BLaER1 treated with 17β-estradiol and CSF1 and Interleukin-3, amounts not matched to agents 10 nM and 100 nM (cell line): ENCODE measurements at regions not wholly inside any gene's neighbourhood (a gene's known extent, or its start where the extent isn't known, plus 50 kb on each side); places are given as distances from the start of the nearest gene placed in this dataset.

Experiments used
- H3K27ac ChIP-seq, 11 experiments: shearing (Covaris generic); formaldehyde crosslinking; 2 replicates each; pipeline ENCODE4 v1.8.1; 2022
- H3K27me3 ChIP-seq, 11 experiments: shearing (Covaris generic); formaldehyde crosslinking; 2 replicates each; pipeline ENCODE4 v1.8.1; 2022
- H3K36me3 ChIP-seq, 11 experiments: shearing (Covaris generic); formaldehyde crosslinking; 2 replicates each; pipeline ENCODE4 v1.8.1; 2022
- H3K4me1 ChIP-seq, 10 experiments: shearing (Covaris generic); formaldehyde crosslinking; 2 replicates each; pipeline ENCODE4 v1.8.1; 2022
- H3K4me2 ChIP-seq, 11 experiments: shearing (Covaris generic); formaldehyde crosslinking; 2 replicates each; pipeline ENCODE4 v1.8.1; 2022
- H3K4me3 ChIP-seq, 10 experiments: shearing (Covaris generic); formaldehyde crosslinking; 2 replicates each; pipeline ENCODE4 v1.8.1; 2022
- H3K9ac ChIP-seq, 11 experiments: shearing (Covaris generic); formaldehyde crosslinking; 2 replicates each; pipeline ENCODE4 v1.8.1; 2022
- H3K9me3 ChIP-seq, 11 experiments: shearing (Covaris generic); formaldehyde crosslinking; replicated peaks in 1 of 11; 2 replicates each; pipeline ENCODE4 v1.8.1; 2022
- H4K20me1 ChIP-seq, 11 experiments: shearing (Covaris generic); formaldehyde crosslinking; 2 replicates each; pipeline ENCODE4 v1.8.1; 2022
- Cebpa-rat ChIP-seq, 11 experiments: shearing (Covaris generic); IDR thresholded peaks; 2 replicates each; pipeline ENCODE4 v1.8.1; 2022

DNA sequence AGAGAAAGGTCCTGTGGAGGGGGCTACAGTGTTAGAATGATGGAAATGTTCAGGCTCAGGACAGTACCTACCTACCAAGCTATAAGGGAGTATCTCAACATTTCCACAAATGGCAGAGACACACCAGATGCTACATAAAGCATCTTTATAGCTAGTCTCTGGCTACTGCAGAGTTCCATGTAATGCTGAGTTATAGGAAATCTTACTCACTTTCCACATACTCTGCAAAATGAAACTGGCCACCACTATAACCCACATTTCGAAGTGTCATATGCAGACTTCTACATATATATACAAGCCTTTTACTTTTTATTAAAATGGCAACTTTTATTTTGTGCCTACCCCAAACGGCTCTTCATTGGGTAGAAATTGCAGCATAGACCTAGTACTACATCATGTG lies 85.5 kb downstream of the FAS start:
- TF ChIP-seq Cebpa-rat (IDR thresholded peaks at IDR 0.05), result no peak
- H3K4me3 ChIP-seq, result no peak overlapping the region
- no peak overlapping the region for H3K27ac ChIP-seq
- peaks cover 0 to 51% (median 0%) of the 10 kb centered on the region in 10 experiments; a peak in 6 of 20 replicates for H3K4me1 ChIP-seq
- no peaks in the 10 kb centered on the region for H3K36me3 ChIP-seq
- H3K9me3 ChIP-seq, result no peaks in the 10 kb centered on the region
- H4K20me1 ChIP-seq, result no peaks in the 10 kb centered on the region
- H3K27me3 ChIP-seq, result no peaks in the 10 kb centered on the region
- H3K9ac ChIP-seq, result no peak overlapping the region
- H3K4me2 ChIP-seq, result peak overlapping the region in 2 of 11 experiments; percentile 47 to 61; a peak in 4 of 22 replicates

- TF ChIP-seq Cebpa-rat (IDR thresholded peaks at IDR 0.05), result no peak
- H3K9me3 ChIP-seq, result no peaks in the 10 kb centered on the region
- no peaks in the 10 kb centered on the region for H3K27me3 ChIP-seq
- no peak overlapping the region for H3K9ac ChIP-seq
- H3K4me2 ChIP-seq, result peak overlapping the region in 2 of 11 experiments; percentile 47 to 61; a peak in 3 of 22 replicates
- peaks cover 0 to 50% (median 0%) of the 10 kb centered on the region in 10 experiments; a peak in 6 of 20 replicates for H3K4me1 ChIP-seq
- H3K4me3 ChIP-seq, result no peak overlapping the region
- no peak overlapping the region for H3K27ac ChIP-seq
- H4K20me1 ChIP-seq, result no peaks in the 10 kb centered on the region
- no peaks in the 10 kb centered on the region for H3K36me3 ChIP-seq
Measured at GRCh38 chr10:89075631-89076030, 85.0 kb downstream of the FAS start.

DNA sequence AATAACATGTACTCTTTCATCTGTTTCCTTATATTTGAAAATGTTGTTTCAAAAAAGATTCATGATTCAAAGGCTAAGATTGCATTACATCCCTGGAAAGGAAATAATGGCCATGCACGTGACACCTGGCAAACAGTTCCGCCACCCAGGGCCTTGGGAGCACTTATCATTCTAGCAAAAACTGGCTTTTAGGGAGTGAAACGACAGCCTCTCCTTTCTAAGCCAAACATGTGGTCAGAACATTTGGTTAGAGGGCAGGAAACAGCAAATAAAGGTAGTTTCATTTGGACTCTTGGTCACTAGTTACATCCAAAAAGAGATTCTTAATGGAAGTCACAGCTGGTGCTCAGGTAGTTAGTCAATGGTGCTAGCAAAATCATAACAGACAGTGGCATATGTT lies 83.5 kb downstream of the FAS start:
- peaks cover 0 to 35% (median 0%) of the 10 kb centered on the region in 10 experiments; a peak in 6 of 20 replicates for H3K4me1 ChIP-seq
- H4K20me1 ChIP-seq, result no peaks in the 10 kb centered on the region
- no peak overlapping the region for H3K4me2 ChIP-seq
- no peak overlapping the region for H3K27ac ChIP-seq
- H3K9ac ChIP-seq, result no peak overlapping the region
- no peaks in the 10 kb centered on the region for H3K36me3 ChIP-seq
- no peak overlapping the region for H3K4me3 ChIP-seq
- TF ChIP-seq Cebpa-rat (IDR thresholded peaks at IDR 0.05), result no peak
- no peaks in the 10 kb centered on the region for H3K27me3 ChIP-seq
- H3K9me3 ChIP-seq, result no peaks in the 10 kb centered on the region

GRCh38 chr10:89073719-89074118 lies 83.1 kb downstream of the FAS start:
- no peak for TF ChIP-seq Cebpa-rat (IDR thresholded peaks at IDR 0.05)
- Histone ChIP-seq H3K36me3 (no peaks in the 10 kb centered on the region), H3K4me2 (no peak overlapping the region), H3K4me1 (peaks cover 0 to 32% (median 0%) of the 10 kb centered on the region in 10 experiments; a peak in 6 of 20 replicates), H3K4me3 (no peak overlapping the region), H3K9ac (no peak overlapping the region), H3K27me3 (no peaks in the 10 kb centered on the region), H3K27ac (no peak overlapping the region), H4K20me1 (no peaks in the 10 kb centered on the region), H3K9me3 (no peaks in the 10 kb centered on the region)

DNA sequence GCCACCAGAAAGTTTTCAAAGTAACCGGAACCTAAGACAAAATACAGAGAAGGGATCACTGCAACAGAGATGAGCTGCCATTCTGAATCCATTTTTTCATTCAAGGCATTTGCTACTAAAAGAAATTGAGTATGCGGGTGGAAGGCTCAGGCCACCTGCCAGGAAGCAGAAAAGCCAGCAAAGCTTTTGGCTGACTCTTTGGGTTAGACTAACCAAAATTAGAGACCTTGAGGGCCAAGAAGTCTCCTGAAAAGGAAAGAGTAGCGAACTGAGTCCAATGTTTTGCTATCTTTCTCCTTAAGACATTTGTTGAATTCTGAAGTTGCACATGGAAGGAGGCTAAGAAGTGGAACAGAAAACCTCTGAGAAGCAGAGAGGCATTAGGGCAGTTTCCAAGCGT lies 79.0 kb downstream of the FAS start:
- Histone ChIP-seq H3K4me3 (no peak overlapping the region), H3K4me1 (peaks cover 0 to 14% (median 0%) of the 10 kb centered on the region in 10 experiments; a peak in 6 of 20 replicates), H3K4me2 (no peak overlapping the region), H3K27ac (no peak overlapping the region), H3K27me3 (no peaks in the 10 kb centered on the region), H3K36me3 (no peaks in the 10 kb centered on the region), H4K20me1 (no peaks in the 10 kb centered on the region), H3K9me3 (no peaks in the 10 kb centered on the region), H3K9ac (no peak overlapping the region)
- no peak for TF ChIP-seq Cebpa-rat (IDR thresholded peaks at IDR 0.05)
